NCI-H2196 (cell line): ENCODE measurements at regions not wholly inside any gene's neighbourhood (a gene's known extent, or its start where the extent isn't known, plus 50 kb on each side); places are given as distances from the start of the nearest gene placed in this dataset.
"Not testable (repeated sequence)": the region's sequence is repeated elsewhere in the genome, so short reads cannot be mapped to it uniquely, and the experiment has no call there.

Source experiments
- DNase-seq: peaks from one replicate; lab custom pipeline; 2025; ENCODE audit not compliant: unreplicated experiment; lab: John Stamatoyannopoulos, UW

GRCh38 chr18:44564922-44565321 lies 115.8 kb upstream of the SETBP1 start:
- no peak for DNase-seq

- DNase-seq: no peak
These were observed 112.3 kb upstream of the SETBP1 start for GRCh38 chr18:44568342-44568741.

- DNase-seq: no peak
These were observed 111.7 kb upstream of the SETBP1 start for GRCh38 chr18:44568986-44569385.

- DNase-seq: no peak
These were observed 111.2 kb upstream of the SETBP1 start for GRCh38 chr18:44569391-44570055.

GRCh38 chr18:44579028-44579702 lies 101.5 kb upstream of the SETBP1 start:
- no peak for DNase-seq

- DNase-seq: no peak
These were observed 100.9 kb upstream of the SETBP1 start for GRCh38 chr18:44579745-44580144.

- DNase-seq: no peak
These were observed 100.5 kb upstream of the SETBP1 start for GRCh38 chr18:44580159-44580558.

- DNase-seq: not testable (repeated sequence)
These were observed 99.9 kb upstream of the SETBP1 start for GRCh38 chr18:44580782-44581181.

- no peak for DNase-seq
These were observed 98.2 kb upstream of the SETBP1 start for GRCh38 chr18:44582456-44582855.

- no peak for DNase-seq
These were observed 95.8 kb upstream of the SETBP1 start for GRCh38 chr18:44584900-44585299.

- no peak for DNase-seq
These were observed 93.7 kb upstream of the SETBP1 start for GRCh38 chr18:44586782-44587524.

GRCh38 chr18:44588508-44588907 lies 92.2 kb upstream of the SETBP1 start:
- no peak for DNase-seq

GRCh38 chr18:44589693-44590355 lies 90.9 kb upstream of the SETBP1 start:
- DNase-seq: no peak

- no peak for DNase-seq
These were observed 89.6 kb upstream of the SETBP1 start for GRCh38 chr18:44590956-44591670.

GRCh38 chr18:44592639-44593038 lies 88.0 kb upstream of the SETBP1 start:
- no peak for DNase-seq

- DNase-seq: no peak
These were observed 85.8 kb upstream of the SETBP1 start for GRCh38 chr18:44594799-44595467.

- no peak for DNase-seq
These were observed 82.9 kb upstream of the SETBP1 start for GRCh38 chr18:44597797-44598196.

GRCh38 chr18:44598514-44598913 lies 82.2 kb upstream of the SETBP1 start:
- no peak for DNase-seq

GRCh38 chr18:44599412-44599811 lies 81.3 kb upstream of the SETBP1 start:
- no peak for DNase-seq

- DNase-seq: no peak
These were observed 79.2 kb upstream of the SETBP1 start for GRCh38 chr18:44601447-44601846.
